ENCODE measurements at regions not wholly inside any gene's neighbourhood (a gene's known extent, or its start where the extent isn't known, plus 50 kb on each side); places are given as distances from the start of the nearest gene placed in this dataset.

DNA sequence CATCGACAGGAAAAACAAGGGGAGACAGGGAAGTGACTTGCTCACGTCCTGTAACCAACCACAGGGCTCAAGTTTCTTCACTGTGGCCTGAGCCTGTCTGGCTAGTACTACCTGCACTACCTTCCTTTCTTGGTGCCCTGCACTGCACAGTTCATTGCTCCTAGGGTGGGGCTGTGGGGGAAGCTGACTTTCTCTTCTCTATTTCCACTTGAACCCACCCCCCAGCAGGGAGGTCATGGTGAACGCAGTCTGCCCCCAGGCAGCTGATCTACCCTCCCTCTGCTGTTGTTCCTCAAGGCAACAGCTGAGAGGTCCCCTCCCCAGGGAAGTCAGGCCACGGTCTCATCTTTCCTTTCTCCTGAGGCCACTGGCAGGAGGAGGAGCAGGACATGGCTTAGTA, 532.1 kb downstream of the SOX11 start (continued):
- TF ChIP-seq, protein P1, sequence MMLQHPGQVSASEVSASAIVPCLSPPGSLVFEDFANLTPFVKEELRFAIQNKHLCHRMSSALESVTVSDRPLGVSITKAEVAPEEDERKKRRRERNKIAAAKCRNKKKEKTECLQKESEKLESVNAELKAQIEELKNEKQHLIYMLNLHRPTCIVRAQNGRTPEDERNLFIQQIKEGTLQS (IDR thresholded peaks at IDR 0.05; ENCODE audit: insufficient read depth, low read depth, low read length): no peak
- TF ChIP-seq TEAD4 (IDR thresholded peaks at IDR 0.05; ENCODE audit: low read depth, low read length) (no peak), ASH2L (IDR thresholded peaks at IDR 0.05; ENCODE audit: low read length) (no peak), BACH1 (IDR thresholded peaks at IDR 0.05; ENCODE audit: low read length) (no peak), SAP30 (IDR thresholded peaks at IDR 0.05; ENCODE audit: insufficient read depth, insufficient replicate concordance, low read length) (no peak), NRF1 (IDR thresholded peaks at IDR 0.05; ENCODE audit: low read depth, low read length) (no peak)

Data from H1 (cell line).